CD4-positive, alpha-beta T cell (primary cell): ENCODE measurements at regions not wholly inside any gene's neighbourhood (a gene's known extent, or its start where the extent isn't known, plus 50 kb on each side); places are given as distances from the start of the nearest gene placed in this dataset.

ENCODE experiments used
- ATAC-seq: fragments of 200-7000 bp; cut with Tn5 transposase; one replicate; pipeline ENCODE4 v1.10.0; 2022; ENCODE audit warnings: mild to moderate bottlenecking; ENCODE audit not compliant: poor library complexity
- CTCF ChIA-PET: fragments of 350-600 bp; sonication (Branson Sonifier 250); formaldehyde crosslinking; loops from one replicate; lab custom pipeline; 2021; ENCODE audit warnings: antibody characterized with exemption, inconsistent platforms; lab: Charles Lee
- POLR2A ChIA-PET: fragments of 350-600 bp; sonication (Branson Sonifier 250); formaldehyde crosslinking; loops from one replicate; lab custom pipeline; 2021; ENCODE audit warnings: antibody characterized with exemption, inconsistent platforms; lab: Charles Lee
- DNase-seq, 14 experiments: peaks; one replicate each; pipeline ENCODE4 v3.0.0-alpha.2; 2013 to 2020; ENCODE audit warnings: mixed read lengths in 2 of 14
- H3K27ac ChIP-seq, 2 donors: one replicate each; pipeline versions ENCODE4 v1.5.1 to v1.7.0; 2013; ENCODE audit warnings: low read length in 2 of 2, low read depth in 1 of 2, mild to moderate bottlenecking in 1 of 2
- H3K27me3 ChIP-seq, 2 experiments: 1 replicate in 1 of 2; 2 replicates in 1 of 2; pipeline versions ENCODE4 v1.6.1 to v1.7.0; 2013; ENCODE audit warnings: low read length in 2 of 2, control low read depth in 1 of 2, mild to moderate bottlenecking in 1 of 2, moderate library complexity in 1 of 2; ENCODE audit not compliant: insufficient read depth in 2 of 2, control insufficient read depth in 1 of 2
- H3K36me3 ChIP-seq: one replicate; pipeline ENCODE4 v1.6.1; 2013; ENCODE audit warnings: low read length, control low read depth; ENCODE audit not compliant: insufficient read depth
- H3K4me1 ChIP-seq: one replicate; pipeline ENCODE4 v1.6.1; 2013; ENCODE audit warnings: low read length, control low read depth; ENCODE audit not compliant: insufficient read depth
- H3K4me3 ChIP-seq: one replicate; pipeline ENCODE4 v1.5.1; 2013; ENCODE audit warnings: mild to moderate bottlenecking, low read length, moderate library complexity
- H3K9me3 ChIP-seq, 2 experiments: 1 replicate in 1 of 2; 2 replicates in 1 of 2; pipeline versions ENCODE4 v1.6.1 to v1.7.0; 2013; ENCODE audit warnings: low read length in 2 of 2, mild to moderate bottlenecking in 2 of 2, control low read depth in 1 of 2, moderate library complexity in 1 of 2; ENCODE audit not compliant: control insufficient read depth in 1 of 2, insufficient read depth in 1 of 2
- H3K27ac Mint-ChIP-seq: one replicate; pipeline ENCODE4 v1.8.0; 2020; ENCODE audit warnings: mixed read lengths
- H3K27me3 Mint-ChIP-seq: one replicate; pipeline ENCODE4 v1.8.0; 2021; ENCODE audit warnings: mixed read lengths
- H3K36me3 Mint-ChIP-seq: one replicate; pipeline ENCODE4 v1.8.0; 2021; ENCODE audit warnings: low read depth, mixed read lengths
- H3K4me1 Mint-ChIP-seq: one replicate; pipeline ENCODE4 v1.8.0; 2021; ENCODE audit warnings: low read depth, mixed read lengths
- H3K4me3 Mint-ChIP-seq: one replicate; pipeline ENCODE4 v1.8.0; 2020; ENCODE audit warnings: mild to moderate bottlenecking, mixed read lengths
- H3K9me3 Mint-ChIP-seq: one replicate; pipeline ENCODE4 v1.8.0; 2020; ENCODE audit warnings: mixed read lengths
- intact Hi-C, 2 experiments: fragments of 100-400 bp; cut with DNase I in 1 of 2; cut with micrococcal nuclease in 1 of 2; formaldehyde crosslinking; loops; one replicate each; pipeline versions ENCODE4 v1.15.1 to v1.9.0; 2023 to 2025; cut with DNase I, micrococcal nuclease
- TF ChIP-seq, protein P1 (sequence below): fragments of 200-600 bp; IDR thresholded peaks from one replicate; pipeline ENCODE4 v1.8.0; 2022; ENCODE audit warnings: antibody characterized with exemption, mild to moderate bottlenecking

DNA sequence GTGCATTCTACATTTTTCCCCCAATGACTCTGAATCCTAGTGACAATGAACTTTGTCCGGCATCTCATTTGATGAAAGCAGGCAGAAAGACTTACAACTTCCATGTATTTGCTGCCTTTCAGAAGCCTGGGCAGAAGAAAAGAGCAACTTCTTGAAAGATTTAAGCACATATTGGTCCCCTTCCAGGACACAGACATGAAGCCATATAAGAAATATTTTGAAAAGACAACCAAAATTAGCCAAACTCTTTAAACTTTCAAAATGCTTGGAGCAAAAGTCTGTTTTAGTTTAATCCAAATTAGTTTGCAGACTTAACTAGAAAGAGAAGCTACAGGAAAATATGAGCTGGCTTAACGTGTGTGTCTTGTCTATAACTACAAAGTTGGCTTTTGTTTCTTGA lies 492.5 kb downstream of the NR4A2 start:
- TF ChIP-seq, protein P1, sequence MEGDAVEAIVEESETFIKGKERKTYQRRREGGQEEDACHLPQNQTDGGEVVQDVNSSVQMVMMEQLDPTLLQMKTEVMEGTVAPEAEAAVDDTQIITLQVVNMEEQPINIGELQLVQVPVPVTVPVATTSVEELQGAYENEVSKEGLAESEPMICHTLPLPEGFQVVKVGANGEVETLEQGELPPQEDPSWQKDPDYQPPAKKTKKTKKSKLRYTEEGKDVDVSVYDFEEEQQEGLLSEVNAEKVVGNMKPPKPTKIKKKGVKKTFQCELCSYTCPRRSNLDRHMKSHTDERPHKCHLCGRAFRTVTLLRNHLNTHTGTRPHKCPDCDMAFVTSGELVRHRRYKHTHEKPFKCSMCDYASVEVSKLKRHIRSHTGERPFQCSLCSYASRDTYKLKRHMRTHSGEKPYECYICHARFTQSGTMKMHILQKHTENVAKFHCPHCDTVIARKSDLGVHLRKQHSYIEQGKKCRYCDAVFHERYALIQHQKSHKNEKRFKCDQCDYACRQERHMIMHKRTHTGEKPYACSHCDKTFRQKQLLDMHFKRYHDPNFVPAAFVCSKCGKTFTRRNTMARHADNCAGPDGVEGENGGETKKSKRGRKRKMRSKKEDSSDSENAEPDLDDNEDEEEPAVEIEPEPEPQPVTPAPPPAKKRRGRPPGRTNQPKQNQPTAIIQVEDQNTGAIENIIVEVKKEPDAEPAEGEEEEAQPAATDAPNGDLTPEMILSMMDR, result no peak
- Mint-ChIP-seq H3K9me3 (no peaks in the 10 kb centered on the region), H3K27ac (no peak overlapping the region), H3K36me3 (no peaks in the 10 kb centered on the region), H3K4me1 (no peaks in the 10 kb centered on the region), H3K4me3 (no peak overlapping the region), H3K27me3 (no peaks in the 10 kb centered on the region)
- Histone ChIP-seq H3K36me3 (no peaks in the 10 kb centered on the region), H3K9me3 (peaks cover 0 to under 1% of the 10 kb centered on the region in 2 experiments), H3K4me3 (no peak overlapping the region), H3K27me3 (no peaks in the 10 kb centered on the region), H3K4me1 (no peaks in the 10 kb centered on the region), H3K27ac (no peak overlapping the region)
- ATAC-seq, result no peak
- POLR2A ChIA-PET, result no interaction called here
- no peak for DNase-seq
- CTCF ChIA-PET, result no interaction called here
- intact Hi-C loops, result no loop called here

DNA sequence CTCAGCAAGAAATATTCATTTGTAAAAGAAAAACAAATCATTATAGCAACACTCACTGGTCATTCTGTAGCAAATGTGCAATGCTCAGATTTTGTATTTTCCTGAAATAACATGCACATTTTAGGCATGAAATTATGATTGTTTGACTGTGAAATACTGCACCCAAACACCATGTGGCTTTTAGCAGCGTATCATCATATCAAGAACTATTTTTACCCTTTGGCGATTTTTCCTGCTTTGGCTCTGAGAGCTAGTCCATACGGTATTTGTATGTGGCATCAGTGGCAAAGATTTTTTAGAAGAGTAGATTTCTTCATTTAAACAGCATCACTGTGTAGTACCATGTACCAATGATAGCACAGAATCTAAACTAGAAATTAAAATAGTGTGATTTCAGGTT lies 493.1 kb downstream of the NR4A2 start:
- CTCF ChIA-PET, result no interaction called here

DNA sequence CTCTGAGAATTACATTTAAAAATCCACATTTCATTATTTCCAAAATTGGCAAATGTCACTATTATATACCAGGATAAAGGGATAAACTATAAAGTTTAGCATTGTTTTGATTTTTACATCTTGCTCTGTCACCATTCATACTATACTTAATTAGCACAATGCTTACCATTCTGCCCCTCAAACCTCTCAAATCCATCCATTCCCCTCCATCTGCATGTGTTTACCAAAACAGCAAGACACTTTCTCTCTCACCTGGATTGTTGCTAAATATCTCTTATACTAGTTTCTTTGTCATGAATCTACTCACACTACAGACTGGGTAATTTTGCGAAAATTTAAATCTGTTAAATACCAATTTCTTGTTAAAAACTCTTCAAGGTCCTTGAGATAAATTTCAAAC lies 496.1 kb downstream of the NR4A2 start:
- Mint-ChIP-seq H3K27me3 (no peaks in the 10 kb centered on the region), H3K36me3 (no peaks in the 10 kb centered on the region), H3K4me3 (no peak overlapping the region), H3K9me3 (no peaks in the 10 kb centered on the region), H3K27ac (no peak overlapping the region), H3K4me1 (no peaks in the 10 kb centered on the region)
- Histone ChIP-seq H3K27ac (no peak overlapping the region), H3K27me3 (no peaks in the 10 kb centered on the region), H3K4me1 (no peaks in the 10 kb centered on the region), H3K36me3 (no peaks in the 10 kb centered on the region), H3K4me3 (no peak overlapping the region), H3K9me3 (no peaks in the 10 kb centered on the region)
- TF ChIP-seq, protein P1, result no peak
- intact Hi-C loops, result no loop called here
- POLR2A ChIA-PET, result no interaction called here
- no peak for ATAC-seq
- CTCF ChIA-PET, result no interaction called here
- no peak for DNase-seq

More for the DNA sequence above, 493.1 kb downstream of the NR4A2 start:
- Mint-ChIP-seq H3K27me3 (no peaks in the 10 kb centered on the region), H3K4me3 (no peak overlapping the region), H3K27ac (no peak overlapping the region), H3K4me1 (no peaks in the 10 kb centered on the region), H3K36me3 (no peaks in the 10 kb centered on the region), H3K9me3 (no peaks in the 10 kb centered on the region)
- intact Hi-C loops, result no loop called here
- DNase-seq, result no peak
- Histone ChIP-seq H3K27me3 (no peaks in the 10 kb centered on the region), H3K36me3 (no peaks in the 10 kb centered on the region), H3K27ac (no peak overlapping the region), H3K9me3 (no peaks in the 10 kb centered on the region), H3K4me1 (no peaks in the 10 kb centered on the region), H3K4me3 (no peak overlapping the region)
- TF ChIP-seq, protein P1, result no peak
- no peak for ATAC-seq
- POLR2A ChIA-PET, result no interaction called here
